Upper lobe of right lung (tissue), 1 donor: ENCODE measurements at regions not wholly inside any gene's neighbourhood (a gene's known extent, or its start where the extent isn't known, plus 50 kb on each side); places are given as distances from the start of the nearest gene placed in this dataset.

Experiments used
- ATAC-seq: fragments of 200-7000 bp; cut with Tn5 transposase; one replicate; pipeline ENCODE4 v1.9.1; 2020; ENCODE audit warnings: mild to moderate bottlenecking, moderate library complexity
- DNase-seq: peaks from one replicate; pipeline ENCODE4 v3.0.0-alpha.2; 2020
- H3K27ac ChIP-seq: fragments of 200-600 bp; one replicate; pipeline ENCODE4 v1.8.0; 2022
- H3K27me3 ChIP-seq: fragments of 200-600 bp; one replicate; pipeline ENCODE4 v1.8.0; 2022; ENCODE audit warnings: mild to moderate bottlenecking
- H3K36me3 ChIP-seq: fragments of 200-600 bp; one replicate; pipeline ENCODE4 v1.8.0; 2022
- H3K4me1 ChIP-seq: fragments of 200-600 bp; one replicate; pipeline ENCODE4 v1.8.0; 2022
- H3K4me3 ChIP-seq: fragments of 200-600 bp; one replicate; pipeline ENCODE4 v1.8.0; 2022; ENCODE audit warnings: mild to moderate bottlenecking
- H3K9me3 ChIP-seq: fragments of 200-600 bp; one replicate; pipeline ENCODE4 v1.8.0; 2022
- CTCF ChIP-seq: fragments of 200-600 bp; IDR thresholded peaks from one replicate; pipeline ENCODE4 v1.8.0; 2022; ENCODE audit warnings: antibody characterized with exemption
- intact Hi-C: fragments of 100-400 bp; cut with DNase I; formaldehyde crosslinking; loops from one replicate; pipeline ENCODE4 v1.11.0; 2022
- donor health status: DM: no; HTN: yes; CAD: no; lungs with severe emphysema.

GRCh38 chr9:126750941-126751725 is 53.7 kb upstream of the ZBTB43 start:
- no peaks in the 10 kb centered on the region for H3K9me3 ChIP-seq
- no peak for TF ChIP-seq CTCF
- no peak for DNase-seq
- H3K4me1 ChIP-seq = no peaks in the 10 kb centered on the region
- no peak overlapping the region for H3K4me3 ChIP-seq
- no peak for ATAC-seq
- no peak overlapping the region for H3K27ac ChIP-seq
- peaks cover 4% of the 10 kb centered on the region for H3K27me3 ChIP-seq
- intact Hi-C loops = no loop called here
- H3K36me3 ChIP-seq = no peaks in the 10 kb centered on the region

- H3K27me3 ChIP-seq = peaks cover 4% of the 10 kb centered on the region
- no peak overlapping the region for H3K4me3 ChIP-seq
- no peaks in the 10 kb centered on the region for H3K9me3 ChIP-seq
- H3K27ac ChIP-seq = no peak overlapping the region
- ATAC-seq (peak; percentile 57), DNase-seq (no peak)
- intact Hi-C loops = no loop called here
- no peaks in the 10 kb centered on the region for H3K36me3 ChIP-seq
- H3K4me1 ChIP-seq = no peaks in the 10 kb centered on the region
- TF ChIP-seq CTCF = no peak
Observed at GRCh38 chr9:126752376-126752775, 52.5 kb upstream of the ZBTB43 start.

- Histone ChIP-seq H3K36me3 (no peaks in the 10 kb centered on the region), H3K4me3 (no peak overlapping the region), H3K9me3 (no peaks in the 10 kb centered on the region), H3K27me3 (peaks cover 4% of the 10 kb centered on the region), H3K27ac (no peak overlapping the region), H3K4me1 (no peaks in the 10 kb centered on the region)
- DNase-seq = no peak
- no peak for ATAC-seq
- intact Hi-C loops = no loop called here
- TF ChIP-seq CTCF = no peak
Observed at GRCh38 chr9:126752881-126753670, 51.8 kb upstream of the ZBTB43 start.

GRCh38 chr9:126754436-126755316 is 50.2 kb upstream of the ZBTB43 start:
- H3K27ac ChIP-seq = no peak overlapping the region
- no peak for TF ChIP-seq CTCF
- ATAC-seq = no peak
- H3K4me1 ChIP-seq = no peaks in the 10 kb centered on the region
- H3K27me3 ChIP-seq = peaks cover 8% of the 10 kb centered on the region
- intact Hi-C loops = no loop called here
- no peak overlapping the region for H3K4me3 ChIP-seq
- no peak for DNase-seq
- H3K9me3 ChIP-seq = no peaks in the 10 kb centered on the region
- no peaks in the 10 kb centered on the region for H3K36me3 ChIP-seq
